Endothelial cell of umbilical vein (primary cell): ENCODE measurements at regions not wholly inside any gene's neighbourhood (a gene's known extent, or its start where the extent isn't known, plus 50 kb on each side); places are given as distances from the start of the nearest gene placed in this dataset.

Source experiments
- BruUV-seq: library from RNA; stranded (reverse); fragments of 400-500 nt; replicated peaks from 2 replicates; lab custom pipeline; 2021; lab: Mats Ljungman, UMichigan
- CTCF ChIA-PET: fragments of 300-600, 350-600 bp; sonication (Branson Sonifier 250); formaldehyde crosslinking; loops from one replicate; lab custom pipeline; 2021; ENCODE audit warnings: antibody characterized with exemption, inconsistent platforms; lab: Charles Lee
- POLR2A ChIA-PET: fragments of 300-600, 350-600 bp; sonication (Branson Sonifier 250); formaldehyde crosslinking; loops from one replicate; lab custom pipeline; 2021; ENCODE audit warnings: antibody characterized with exemption, inconsistent platforms; lab: Charles Lee
- DNase-seq: peaks from one replicate; pipeline ENCODE4 v3.0.0-alpha.2; 2011; ENCODE audit warnings: low read depth, low spot score
- FAIRE-seq: peaks from 2 replicates; lab custom pipeline; 2011; peaks lifted over from hg19 to GRCh38; lab: Jason Lieb, UNC
- H2AFZ ChIP-seq: 2 replicates; pipeline ENCODE4 v1.6.0; 2012; ENCODE audit warnings: low read depth, low read length, control low read depth, inconsistent platforms
- H3K27ac ChIP-seq: 2 replicates; pipeline ENCODE4 v1.5.1; 2011; ENCODE audit warnings: low read depth, mild to moderate bottlenecking, control low read depth, low read length, moderate library complexity; ENCODE audit not compliant: insufficient read depth
- H3K27me3 ChIP-seq, 2 experiments: 2 replicates each; pipeline versions ENCODE4 v1.6.0 to v1.6.1; 2011; ENCODE audit warnings: low read length in 2 of 2, mixed read lengths in 1 of 2; ENCODE audit not compliant: control insufficient read depth in 2 of 2, insufficient read depth in 2 of 2
- H3K36me3 ChIP-seq, 2 experiments: 2 replicates in 1 of 2; 3 replicates in 1 of 2; pipeline ENCODE4 v1.5.1; 2011; ENCODE audit warnings: low read length in 2 of 2, mild to moderate bottlenecking in 1 of 2, moderate library complexity in 1 of 2; ENCODE audit not compliant: control insufficient read depth in 2 of 2, insufficient read depth in 2 of 2; ENCODE audit errors: extremely low read depth in 1 of 2
- H3K4me1 ChIP-seq: 3 replicates; pipeline ENCODE4 v1.5.1; 2011; ENCODE audit warnings: mild to moderate bottlenecking, low read length; ENCODE audit not compliant: control insufficient read depth, insufficient read depth; ENCODE audit errors: extremely low read depth
- H3K4me2 ChIP-seq: 2 replicates; pipeline ENCODE4 v1.6.1; 2011; ENCODE audit warnings: low read length, control low read depth, mixed read lengths; ENCODE audit not compliant: insufficient read depth
- H3K4me3 ChIP-seq, 3 experiments: fragments of 200-600 bp in 1 of 3; sonication (generic), shearing (Covaris generic) in 1 of 3; replicated peaks in 1 of 3; 2 replicates each; pipeline ENCODE4 v1.5.1; 2011 to 2016; ENCODE audit warnings: control low read depth in 3 of 3, low read length in 3 of 3, mild to moderate bottlenecking in 2 of 3, inconsistent platforms in 1 of 3, low read depth in 1 of 3, moderate library complexity in 1 of 3; ENCODE audit not compliant: insufficient read depth in 1 of 3
- H3K79me2 ChIP-seq: 2 replicates; pipeline ENCODE4 v1.6.0; 2012; ENCODE audit warnings: low read length, inconsistent platforms; ENCODE audit not compliant: control insufficient read depth, insufficient read depth
- H3K9ac ChIP-seq: replicated peaks from 2 replicates; pipeline ENCODE3; 2011; ENCODE audit warnings: low read length, control low read depth; ENCODE audit not compliant: insufficient read depth; ENCODE audit errors: extremely low read depth
- H3K9me1 ChIP-seq: replicated peaks from 3 replicates; pipeline ENCODE4 v1.6.0; 2011; ENCODE audit warnings: mild to moderate bottlenecking, low read length; ENCODE audit not compliant: control insufficient read depth, insufficient read depth; ENCODE audit errors: extremely low read depth
- H3K9me3 ChIP-seq: replicated peaks from 2 replicates; pipeline ENCODE4 v1.5.1; 2012; ENCODE audit warnings: low read length, inconsistent platforms; ENCODE audit not compliant: control insufficient read depth, insufficient read depth
- H4K20me1 ChIP-seq: replicated peaks from 2 replicates; pipeline ENCODE3; 2011; ENCODE audit warnings: mild to moderate bottlenecking, low read length; ENCODE audit not compliant: control insufficient read depth, insufficient read depth; ENCODE audit errors: extremely low read depth
- EZH2 ChIP-seq: IDR thresholded peaks from 2 replicates; pipeline ENCODE4 v1.6.1; 2012; ENCODE audit warnings: borderline replicate concordance, low read depth, mild to moderate bottlenecking, moderate library complexity, low read length, inconsistent platforms; ENCODE audit not compliant: severe bottlenecking
- FOS ChIP-seq: IDR thresholded peaks from 2 replicates; pipeline ENCODE4 v1.6.1; 2011; ENCODE audit warnings: mild to moderate bottlenecking, low read length, moderate library complexity, borderline replicate concordance; ENCODE audit not compliant: insufficient read depth
- GATA2 ChIP-seq: IDR thresholded peaks from 2 replicates; pipeline ENCODE4 v1.7.0; 2011; ENCODE audit warnings: low read depth, mild to moderate bottlenecking, moderate library complexity, mixed read lengths, low read length; ENCODE audit not compliant: insufficient read length, insufficient read depth
- JUN ChIP-seq: IDR thresholded peaks from 2 replicates; pipeline ENCODE4 v1.6.1; 2011; ENCODE audit warnings: borderline replicate concordance, low read depth; ENCODE audit not compliant: insufficient read length, insufficient read depth
- MYC ChIP-seq: IDR thresholded peaks from one replicate; pipeline ENCODE4 v1.6.1; 2011; ENCODE audit warnings: mild to moderate bottlenecking, low read depth, low read length
- POLR2A ChIP-seq: IDR thresholded peaks from 2 replicates; pipeline ENCODE4 v1.6.1; 2012; ENCODE audit warnings: low read depth, mild to moderate bottlenecking, control low read depth, low read length
- POLR2AphosphoS5 ChIP-seq: IDR thresholded peaks from 2 replicates; pipeline ENCODE4 v1.6.1; 2012; ENCODE audit warnings: low read depth, mild to moderate bottlenecking, control low read depth, low read length, moderate library complexity; ENCODE audit not compliant: insufficient read depth
- dilution Hi-C: fragments of 300-500 bp; cut with MboI; formaldehyde crosslinking; loops from one replicate; pipeline ENCODE4 v1.15.0; 2019; ENCODE audit warnings: low sequenced_read_pairs; ENCODE audit not compliant: extremely low pct_ligation_motif_present
- intact Hi-C: fragments of 100-400 bp; cut with micrococcal nuclease; formaldehyde crosslinking; loops from one replicate; pipeline ENCODE4 v1.10.0; 2022
- TF ChIP-seq, protein P1 (sequence below): IDR thresholded peaks from 2 replicates; pipeline ENCODE4 v1.6.1; 2011; ENCODE audit not compliant: insufficient read depth, insufficient read length
- TF ChIP-seq, protein P2 (sequence below), 2 donors: IDR thresholded peaks; 1 replicate in 1 of 2; 2 replicates in 1 of 2; pipeline ENCODE4 v1.5.1; 2011; ENCODE audit warnings: low read length in 2 of 2, mild to moderate bottlenecking in 2 of 2, moderate library complexity in 2 of 2, control low read depth in 1 of 2, inconsistent platforms in 1 of 2, low read depth in 1 of 2; ENCODE audit not compliant: insufficient read depth in 1 of 2; ENCODE audit errors: extremely low read depth in 1 of 2

DNA sequence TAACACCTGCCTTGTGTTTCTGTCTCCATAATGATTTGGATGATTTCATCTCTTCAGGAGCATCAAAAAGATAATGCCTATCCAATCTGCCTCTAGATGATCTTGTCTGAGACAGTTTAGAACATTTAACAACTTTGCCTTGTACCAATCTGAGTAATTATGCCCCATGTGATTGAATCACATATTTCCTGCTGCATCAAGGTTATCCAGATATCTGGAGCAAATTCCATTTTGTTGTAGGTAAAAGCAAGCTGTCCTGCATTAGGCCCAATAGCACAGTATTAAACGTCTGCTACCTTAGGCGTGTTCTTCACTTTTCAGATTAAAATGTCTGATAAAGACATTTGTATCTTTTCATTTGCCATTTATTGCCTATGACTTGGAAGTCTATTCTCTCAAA, 54.1 kb upstream of the MARCHF11 start:
- FAIRE-seq: no peak

More for the DNA sequence above, 54.1 kb upstream of the MARCHF11 start:
- Histone ChIP-seq H3K4me1 (no peaks in the 10 kb centered on the region), H3K27me3 (no peaks in the 10 kb centered on the region), H3K9me3 (no peaks in the 10 kb centered on the region), H3K4me3 (no peak overlapping the region), H3K9ac (no peak overlapping the region), H3K27ac (no peak overlapping the region), H3K36me3 (no peaks in the 10 kb centered on the region), H3K9me1 (no peaks in the 10 kb centered on the region), H3K4me2 (no peak overlapping the region), H4K20me1 (no peaks in the 10 kb centered on the region), H3K79me2 (no peaks in the 10 kb centered on the region), H2AFZ (no peak overlapping the region)
- no peak for TF ChIP-seq MYC
- TF ChIP-seq POLR2A: no peak
- no peak for TF ChIP-seq GATA2
- TF ChIP-seq, protein P1, sequence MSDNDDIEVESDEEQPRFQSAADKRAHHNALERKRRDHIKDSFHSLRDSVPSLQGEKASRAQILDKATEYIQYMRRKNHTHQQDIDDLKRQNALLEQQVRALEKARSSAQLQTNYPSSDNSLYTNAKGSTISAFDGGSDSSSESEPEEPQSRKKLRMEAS: no peak
- TF ChIP-seq, protein P2, sequence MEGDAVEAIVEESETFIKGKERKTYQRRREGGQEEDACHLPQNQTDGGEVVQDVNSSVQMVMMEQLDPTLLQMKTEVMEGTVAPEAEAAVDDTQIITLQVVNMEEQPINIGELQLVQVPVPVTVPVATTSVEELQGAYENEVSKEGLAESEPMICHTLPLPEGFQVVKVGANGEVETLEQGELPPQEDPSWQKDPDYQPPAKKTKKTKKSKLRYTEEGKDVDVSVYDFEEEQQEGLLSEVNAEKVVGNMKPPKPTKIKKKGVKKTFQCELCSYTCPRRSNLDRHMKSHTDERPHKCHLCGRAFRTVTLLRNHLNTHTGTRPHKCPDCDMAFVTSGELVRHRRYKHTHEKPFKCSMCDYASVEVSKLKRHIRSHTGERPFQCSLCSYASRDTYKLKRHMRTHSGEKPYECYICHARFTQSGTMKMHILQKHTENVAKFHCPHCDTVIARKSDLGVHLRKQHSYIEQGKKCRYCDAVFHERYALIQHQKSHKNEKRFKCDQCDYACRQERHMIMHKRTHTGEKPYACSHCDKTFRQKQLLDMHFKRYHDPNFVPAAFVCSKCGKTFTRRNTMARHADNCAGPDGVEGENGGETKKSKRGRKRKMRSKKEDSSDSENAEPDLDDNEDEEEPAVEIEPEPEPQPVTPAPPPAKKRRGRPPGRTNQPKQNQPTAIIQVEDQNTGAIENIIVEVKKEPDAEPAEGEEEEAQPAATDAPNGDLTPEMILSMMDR (IDR thresholded peaks at IDR 0.05; ENCODE audit: extremely low read depth in 1 of 2, insufficient read depth in 1 of 2, low read depth in 1 of 2, low read length in 2 of 2): no peak
- TF ChIP-seq FOS: no peak
- TF ChIP-seq POLR2AphosphoS5: no peak
- TF ChIP-seq EZH2: no peak
- TF ChIP-seq JUN: no peak
- intact Hi-C loops (no loop called here), dilution Hi-C loops (no loop called here)
- no TSS peak for BruUV-seq
- POLR2A ChIA-PET: no interaction called here
- CTCF ChIA-PET: no interaction called here
- DNase-seq: no peak
